ENCODE measurements at regions not wholly inside any gene's neighbourhood (a gene's known extent, or its start where the extent isn't known, plus 50 kb on each side); places are given as distances from the start of the nearest gene placed in this dataset.
A peak's percentile ranks its signal among the peaks of the same experiment; 100 is the strongest.
"Not testable (repeated sequence)": the region's sequence is repeated elsewhere in the genome, so short reads cannot be mapped to it uniquely, and the experiment has no call there.

DNA sequence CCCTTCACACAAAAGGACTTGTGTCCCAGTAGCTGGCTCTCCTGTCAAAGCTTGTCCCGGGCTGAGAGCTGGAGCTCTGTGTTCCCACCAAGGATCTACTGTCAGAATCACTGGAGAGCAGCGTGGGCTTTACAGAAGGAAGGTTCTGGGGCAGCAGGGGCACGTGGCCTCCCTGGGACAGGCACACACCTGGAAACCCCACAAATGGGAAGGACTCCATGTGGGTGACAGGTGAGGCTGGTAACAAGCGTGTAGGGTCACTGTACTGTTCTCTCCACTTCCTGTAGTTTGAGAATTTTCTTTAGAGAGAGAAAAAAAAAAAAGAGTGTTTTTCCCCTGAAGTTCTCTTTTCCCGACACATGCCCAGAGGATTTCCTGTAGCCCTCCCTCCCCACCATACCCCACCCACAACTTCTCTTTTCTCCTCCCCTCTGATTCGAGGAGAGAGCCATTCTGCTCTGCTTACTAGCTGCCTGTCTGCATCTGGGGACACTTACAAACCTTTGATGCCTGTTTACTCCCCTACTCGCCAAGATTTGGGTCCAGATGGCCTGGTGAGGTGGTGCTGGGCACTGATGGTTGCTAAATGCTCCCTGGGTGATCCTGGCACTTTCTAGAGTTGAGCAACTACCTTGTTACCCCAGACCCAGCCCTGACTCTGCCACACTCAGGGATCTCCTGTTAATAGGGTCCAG, 84.1 kb upstream of the SIRPA start:
- peak; percentile 37 for DNase-seq (ENCODE audit: low read depth)

DNA sequence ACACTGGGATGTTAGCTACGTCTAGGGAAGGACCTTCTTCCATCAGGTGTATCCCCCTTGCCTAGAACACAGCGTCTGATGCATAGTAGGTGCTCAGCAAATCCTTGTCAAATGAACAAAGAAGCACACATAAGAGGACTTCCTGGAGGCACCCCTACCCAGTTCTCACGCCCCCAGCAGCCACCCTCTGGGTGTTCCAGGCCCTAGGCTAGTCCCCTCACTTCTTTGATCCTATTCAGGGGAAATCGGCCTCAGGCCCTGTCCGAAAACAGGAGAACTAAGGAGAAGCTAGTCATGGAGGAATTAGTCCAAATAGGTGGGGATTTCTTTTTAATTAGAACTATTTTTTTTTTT, 84.7 kb upstream of the SIRPA start:
- no peak for DNase-seq (ENCODE audit: low read depth)

DNA sequence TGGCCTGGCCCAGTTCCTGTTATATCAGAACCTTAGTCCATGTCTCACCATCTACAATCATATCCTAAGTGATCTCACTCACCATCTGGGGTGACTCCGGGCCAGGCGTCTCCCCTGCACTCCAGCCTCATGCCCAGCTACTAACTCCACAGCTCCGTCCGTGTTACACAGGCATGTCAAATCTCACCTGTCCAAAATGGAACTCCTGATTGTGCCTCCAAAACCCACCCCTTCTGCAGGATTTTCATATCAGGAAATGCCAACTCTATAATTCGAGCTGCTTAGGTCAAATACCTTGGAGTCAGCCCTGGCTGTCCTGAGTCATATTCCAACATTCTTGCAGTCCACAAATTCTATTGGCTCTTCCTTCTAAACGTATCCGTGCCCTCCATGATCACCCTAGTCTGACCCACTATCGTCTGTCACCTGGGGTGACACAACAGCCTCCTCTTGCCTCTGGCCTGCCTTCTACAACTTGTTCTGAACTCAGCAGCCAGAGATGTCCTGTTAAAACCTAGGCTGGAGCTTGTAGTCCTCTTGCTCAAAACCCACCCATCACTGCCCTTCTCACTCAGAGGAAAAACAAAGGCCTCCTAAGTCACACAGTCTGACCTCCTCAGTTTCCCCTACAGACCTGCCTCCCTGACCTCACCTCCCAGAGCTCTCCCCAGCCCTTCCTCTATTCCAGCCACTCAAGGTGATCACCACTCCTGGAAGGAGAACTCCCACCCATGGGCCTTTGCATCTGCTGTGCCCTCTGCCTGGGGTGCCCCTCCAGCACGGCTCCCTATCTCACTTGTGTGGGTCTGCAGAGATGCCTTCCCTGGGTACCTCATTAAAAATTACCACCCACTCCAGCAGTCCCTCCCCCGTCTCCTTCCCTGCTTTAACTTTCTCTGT, 85.3 kb upstream of the SIRPA start:
- peak; percentile 62 for DNase-seq (ENCODE audit: low read depth)

GRCh38 chr20:1809131-1809572, 86.1 kb upstream of the SIRPA start:
- peak; percentile 87 for DNase-seq (ENCODE audit: low read depth)

DNA sequence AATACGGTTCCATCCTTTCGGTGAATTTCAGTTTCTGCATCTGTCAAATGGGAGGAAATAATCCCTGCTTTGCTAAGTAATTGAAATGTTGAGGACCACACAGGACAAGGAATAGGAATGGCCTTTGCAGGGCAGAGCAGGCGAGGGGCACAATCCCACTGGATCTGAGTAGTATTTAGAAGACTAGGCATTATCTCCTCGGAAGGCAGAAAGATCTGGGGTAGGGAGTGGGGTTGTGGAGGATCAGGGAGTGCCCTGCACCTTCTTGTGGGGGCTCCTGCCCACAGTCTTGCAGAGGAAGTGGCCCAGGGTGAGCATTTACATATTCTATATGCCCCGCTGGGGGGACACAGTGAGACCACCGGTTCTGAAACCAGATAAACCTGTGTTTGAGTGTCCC, 87.1 kb upstream of the SIRPA start:
- no peak for DNase-seq (ENCODE audit: low read depth)

DNA sequence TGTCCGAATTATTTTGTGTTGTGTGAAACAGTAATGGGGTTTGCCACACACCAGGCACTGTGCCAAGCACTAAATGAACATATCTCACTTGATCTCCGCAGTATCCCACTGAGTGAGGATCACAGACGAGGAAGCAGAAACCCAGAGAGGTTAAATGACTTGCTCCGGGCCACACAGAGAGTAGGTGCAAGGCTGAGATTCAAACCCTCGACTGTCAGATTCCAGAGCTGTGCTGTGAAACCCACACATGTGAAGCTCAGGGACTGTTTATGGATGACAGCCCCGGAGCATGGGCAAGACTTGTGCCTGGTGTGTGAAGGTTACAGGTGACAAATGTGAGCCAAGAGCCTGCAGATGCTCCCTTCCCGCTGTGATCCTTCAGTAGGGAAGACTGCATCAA, 87.8 kb upstream of the SIRPA start:
- no peak for DNase-seq (ENCODE audit: low read depth)

GRCh38 chr20:1806456-1806855, 88.8 kb upstream of the SIRPA start:
- no peak for DNase-seq (ENCODE audit: low read depth)

- DNase-seq (ENCODE audit: low read depth): no peak
These were observed 89.4 kb upstream of the SIRPA start for GRCh38 chr20:1805816-1806215.

GRCh38 chr20:1805161-1805581, 90.0 kb upstream of the SIRPA start:
- DNase-seq (ENCODE audit: low read depth): no peak

GRCh38 chr20:1804554-1804956, 90.7 kb upstream of the SIRPA start:
- no peak for DNase-seq (ENCODE audit: low read depth)

DNA sequence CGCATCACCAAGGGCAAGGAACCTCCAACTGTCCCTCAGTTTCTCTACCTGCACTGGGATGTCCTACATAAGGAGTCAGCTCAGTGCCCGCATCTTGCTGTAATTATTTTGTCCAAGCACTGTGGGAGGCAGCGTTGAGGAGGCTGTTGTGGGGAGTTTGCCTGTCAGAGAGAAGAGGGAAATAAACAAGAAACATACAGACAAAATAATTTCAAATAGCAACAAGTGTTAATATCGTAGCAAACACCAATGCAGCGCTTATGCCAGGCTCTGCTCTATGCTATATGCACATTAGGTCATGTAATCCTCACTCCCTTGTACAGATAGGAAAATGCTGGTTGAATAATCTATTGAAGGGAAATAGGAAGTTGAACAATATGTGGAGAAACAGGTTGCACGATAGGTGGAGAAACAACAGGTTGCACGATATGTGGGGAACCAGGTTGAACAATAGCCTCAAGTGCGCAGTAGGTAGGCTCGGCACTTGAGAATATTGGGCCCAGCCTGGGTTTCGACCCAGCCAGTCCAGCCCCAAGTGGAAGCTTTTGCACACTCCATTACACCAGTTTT, 91.2 kb upstream of the SIRPA start:
- DNase-seq (ENCODE audit: low read depth): no peak

GRCh38 chr20:1803061-1803931, 91.9 kb upstream of the SIRPA start:
- DNase-seq (ENCODE audit: low read depth): peak; percentile 64

DNA sequence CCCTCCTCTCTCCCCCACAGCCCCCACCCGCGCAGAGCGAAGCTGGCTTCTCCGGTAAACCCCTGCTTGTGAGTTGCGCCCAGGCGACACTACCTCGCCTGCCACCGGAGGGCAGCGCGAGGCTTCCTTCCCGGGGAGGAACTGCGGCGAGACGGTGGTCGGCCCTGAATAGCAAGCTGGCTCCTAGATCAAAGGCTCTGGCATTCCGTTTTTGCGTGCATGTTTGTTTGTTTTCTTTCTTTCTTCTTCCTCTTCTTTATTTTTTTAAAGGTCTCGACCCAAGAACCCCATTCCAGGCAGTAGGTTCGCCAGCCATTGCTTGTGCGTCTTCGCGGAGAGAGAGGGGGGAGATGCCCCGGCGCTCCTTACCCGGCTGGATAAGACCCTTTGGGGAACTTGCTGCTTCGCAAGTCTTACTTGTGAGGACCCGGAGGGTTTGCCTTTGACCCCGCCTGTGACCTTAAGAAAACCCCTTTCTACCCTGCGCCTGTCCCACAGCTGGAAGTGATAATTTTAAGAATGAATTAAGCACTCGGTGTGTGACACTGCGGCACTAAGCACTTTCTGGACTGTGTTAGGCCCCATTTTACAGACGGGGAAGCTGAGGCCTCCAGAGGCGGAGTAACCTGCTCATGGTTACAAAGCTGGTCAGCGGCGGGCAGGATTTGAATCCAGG, 92.7 kb upstream of the SIRPA start:
- DNase-seq (ENCODE audit: low read depth): peak; percentile 60

DNA sequence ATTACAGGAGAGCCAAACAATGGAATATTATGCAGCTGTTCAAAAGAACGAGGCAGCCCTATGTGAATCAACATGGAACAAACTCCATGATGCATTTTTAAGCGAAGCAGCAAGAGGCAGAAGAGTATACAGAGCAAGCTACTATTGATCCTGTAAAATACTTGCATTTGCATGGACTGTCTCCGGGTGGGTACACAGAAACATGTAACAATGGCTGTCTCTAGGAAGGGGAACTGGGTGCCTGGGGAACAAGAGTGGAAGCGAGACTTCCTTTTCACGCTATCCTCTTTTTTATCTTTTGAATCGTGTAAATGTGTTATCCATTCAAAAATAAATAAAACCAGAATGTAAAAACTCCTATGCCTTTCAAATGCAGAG, 93.3 kb upstream of the SIRPA start:
- DNase-seq (ENCODE audit: low read depth): no peak

DNA sequence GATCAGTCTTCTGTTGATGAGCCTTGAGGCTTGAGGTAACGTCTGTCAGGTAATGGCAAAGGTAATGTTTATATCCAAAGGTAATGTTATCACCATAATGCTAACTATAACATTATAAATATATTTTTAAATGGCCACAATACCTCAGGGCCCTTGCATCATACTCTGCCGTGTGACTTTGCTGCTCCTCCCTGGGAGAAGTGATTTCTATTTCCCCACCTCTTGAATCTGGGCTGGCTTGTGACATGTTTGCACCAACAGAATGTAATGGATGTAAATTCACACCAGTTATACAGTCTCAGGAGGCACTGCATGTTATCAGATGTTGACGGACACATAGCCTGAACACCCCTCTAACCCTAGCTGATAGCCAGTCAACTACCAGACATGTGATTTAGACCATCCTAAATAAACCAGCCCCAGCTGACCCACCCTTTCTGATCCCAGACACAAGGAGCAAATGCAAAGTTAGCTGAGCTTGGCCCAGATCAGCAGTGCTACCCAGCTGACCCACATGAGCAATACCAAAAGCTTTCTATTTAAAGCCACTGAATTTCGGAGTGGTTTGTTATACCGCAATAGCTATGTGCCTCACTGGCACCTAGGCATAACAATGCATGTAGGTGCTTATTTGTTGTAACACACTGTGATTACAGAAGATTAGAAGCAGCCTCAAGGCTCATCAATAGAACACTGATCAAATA, 93.8 kb upstream of the SIRPA start:
- no peak for DNase-seq (ENCODE audit: low read depth)

DNA sequence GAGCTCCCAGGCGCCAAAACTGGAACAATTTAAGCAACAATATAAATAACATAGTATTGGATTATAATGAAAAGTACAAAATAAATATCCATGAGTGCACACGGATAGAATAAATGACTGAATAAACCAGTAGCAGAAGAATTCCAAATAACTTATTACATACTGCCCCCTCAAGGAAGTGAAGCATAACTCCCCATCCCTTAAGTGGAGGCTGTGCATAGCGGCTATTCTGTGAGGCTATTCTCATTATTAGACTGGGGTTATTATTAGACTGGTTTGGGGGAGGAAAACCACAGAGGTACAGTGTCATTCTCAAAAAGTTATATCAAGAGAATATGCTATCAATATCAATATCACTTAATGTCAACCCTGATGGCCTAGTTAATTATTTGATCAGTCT, 94.4 kb upstream of the SIRPA start:
- DNase-seq (ENCODE audit: low read depth): peak; percentile 40

GRCh38 chr20:1800180-1800579, 95.0 kb upstream of the SIRPA start:
- DNase-seq (ENCODE audit: low read depth): no peak

- not testable (repeated sequence) for DNase-seq (ENCODE audit: low read depth)
These were observed 95.5 kb upstream of the SIRPA start for GRCh38 chr20:1799746-1800145.

- no peak for DNase-seq (ENCODE audit: low read depth)
These were observed 96.2 kb upstream of the SIRPA start for GRCh38 chr20:1798982-1799381.

DNA sequence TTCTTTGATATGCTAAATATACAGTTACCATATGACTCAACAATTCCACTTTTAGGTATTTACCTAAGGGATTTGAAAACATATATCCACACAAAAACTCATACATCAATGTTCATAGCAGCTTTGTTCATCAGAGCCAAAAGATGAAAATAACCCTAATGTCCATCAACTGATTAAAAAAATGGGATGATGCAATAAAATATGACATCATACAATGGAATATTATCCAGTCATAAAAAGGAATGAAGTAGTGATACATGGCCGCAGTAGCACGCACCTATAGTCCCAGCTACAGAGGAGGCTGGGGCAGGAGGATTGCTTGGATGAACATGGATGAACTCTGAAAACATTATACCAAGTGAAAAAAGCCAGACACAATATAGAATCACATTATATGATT, 101.4 kb upstream of the SIRPA start:
- no peak for DNase-seq (ENCODE audit: low read depth)

GRCh38 chr20:1792274-1792673, 102.9 kb upstream of the SIRPA start:
- DNase-seq (ENCODE audit: low read depth): no peak
